Lung (tissue), 11 donors: ENCODE measurements at regions not wholly inside any gene's neighbourhood (a gene's known extent, or its start where the extent isn't known, plus 50 kb on each side); places are given as distances from the start of the nearest gene placed in this dataset.

Source experiments
- ATAC-seq: fragments of 200-7000 bp; cut with Tn5 transposase; one replicate; pipeline ENCODE4 v1.9.1; 2020; ENCODE audit warnings: moderate number of reproducible peaks; ENCODE audit not compliant: insufficient read depth, low FRiP score
- DNase-seq, 3 donors: peaks; one replicate each; pipeline ENCODE4 v3.0.0-alpha.2; 2013 to 2017
- H3K27ac ChIP-seq, 2 donors: one replicate each; pipeline ENCODE4 v1.5.1; 2013; ENCODE audit warnings: mild to moderate bottlenecking in 2 of 2, moderate library complexity in 2 of 2, control low read depth in 1 of 2, inconsistent platforms in 1 of 2, low read depth in 1 of 2, low read length in 1 of 2
- H3K27me3 ChIP-seq, 3 donors: one replicate each; pipeline ENCODE4 v1.5.1; 2013; ENCODE audit warnings: low read length in 2 of 3; ENCODE audit not compliant: control insufficient read depth in 3 of 3, insufficient read depth in 3 of 3
- H3K36me3 ChIP-seq, 4 donors: one replicate each; pipeline ENCODE4 v1.5.1; 2013; ENCODE audit warnings: low read length in 4 of 4, mild to moderate bottlenecking in 1 of 4, moderate library complexity in 1 of 4; ENCODE audit not compliant: control insufficient read depth in 4 of 4, insufficient read depth in 4 of 4
- H3K4me1 ChIP-seq, 5 donors: one replicate each; pipeline ENCODE4 v1.5.1; 2013; ENCODE audit warnings: low read length in 5 of 5, mild to moderate bottlenecking in 2 of 5, moderate library complexity in 1 of 5; ENCODE audit not compliant: control insufficient read depth in 5 of 5, insufficient read depth in 5 of 5
- H3K4me3 ChIP-seq: one replicate; pipeline ENCODE4 v1.5.1; 2013; ENCODE audit warnings: mild to moderate bottlenecking, control low read depth, moderate library complexity
- H3K9ac ChIP-seq, 2 donors: one replicate each; pipeline ENCODE4 v1.5.1; 2013; ENCODE audit warnings: low read length in 2 of 2, control low read depth in 1 of 2; ENCODE audit not compliant: insufficient read depth in 1 of 2
- H3K9me3 ChIP-seq, 4 donors: one replicate each; pipeline ENCODE4 v1.5.1; 2013; ENCODE audit warnings: low read length in 3 of 4, mild to moderate bottlenecking in 1 of 4, moderate library complexity in 1 of 4; ENCODE audit not compliant: control insufficient read depth in 4 of 4, insufficient read depth in 3 of 4
- WGBS, 2 donors: extraction: QIAGEN DNeasy Blood & Tissue Kit; methylation state at CpG; one replicate each; pipeline ENCODE4 v1.1.7; 2013; 5-methylcytosine and 5-hydroxymethylcytosine counted together
- TF ChIP-seq, protein P1 (sequence below): IDR thresholded peaks from 2 replicates; pipeline ENCODE4 v1.5.1; 2012; ENCODE audit warnings: mild to moderate bottlenecking; ENCODE audit errors: control extremely low read depth, extremely low read depth
- donor health status: control.
- donor health status: control.
- donor health status: Bipolar disorder and iron deficiency.
- donor health status: healthy.
- donor health status: DM: yes; HTN: yes; CAD: no.

DNA sequence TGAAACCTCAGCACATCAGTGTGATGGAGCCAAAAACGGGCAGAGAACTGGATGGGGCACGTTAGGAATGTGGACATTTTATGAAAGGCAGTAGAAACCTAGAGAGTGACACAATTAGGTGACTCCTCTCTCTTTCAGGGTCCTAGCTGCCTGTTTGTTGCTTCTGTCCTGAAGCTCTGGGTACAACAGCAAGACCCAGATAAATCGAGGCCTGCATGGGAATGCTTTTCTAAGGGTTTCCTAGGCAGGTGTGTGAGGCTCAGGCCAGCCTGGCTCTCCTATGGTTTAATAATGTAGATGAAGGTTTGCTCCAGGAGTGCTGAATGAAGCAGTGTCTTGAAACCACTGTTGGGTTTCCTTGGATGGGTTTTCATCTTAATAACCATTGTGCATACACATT lies 517.1 kb upstream of the RAB6C start:
- DNase-seq = no peak
- TF ChIP-seq, protein P1, sequence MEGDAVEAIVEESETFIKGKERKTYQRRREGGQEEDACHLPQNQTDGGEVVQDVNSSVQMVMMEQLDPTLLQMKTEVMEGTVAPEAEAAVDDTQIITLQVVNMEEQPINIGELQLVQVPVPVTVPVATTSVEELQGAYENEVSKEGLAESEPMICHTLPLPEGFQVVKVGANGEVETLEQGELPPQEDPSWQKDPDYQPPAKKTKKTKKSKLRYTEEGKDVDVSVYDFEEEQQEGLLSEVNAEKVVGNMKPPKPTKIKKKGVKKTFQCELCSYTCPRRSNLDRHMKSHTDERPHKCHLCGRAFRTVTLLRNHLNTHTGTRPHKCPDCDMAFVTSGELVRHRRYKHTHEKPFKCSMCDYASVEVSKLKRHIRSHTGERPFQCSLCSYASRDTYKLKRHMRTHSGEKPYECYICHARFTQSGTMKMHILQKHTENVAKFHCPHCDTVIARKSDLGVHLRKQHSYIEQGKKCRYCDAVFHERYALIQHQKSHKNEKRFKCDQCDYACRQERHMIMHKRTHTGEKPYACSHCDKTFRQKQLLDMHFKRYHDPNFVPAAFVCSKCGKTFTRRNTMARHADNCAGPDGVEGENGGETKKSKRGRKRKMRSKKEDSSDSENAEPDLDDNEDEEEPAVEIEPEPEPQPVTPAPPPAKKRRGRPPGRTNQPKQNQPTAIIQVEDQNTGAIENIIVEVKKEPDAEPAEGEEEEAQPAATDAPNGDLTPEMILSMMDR = no peak
- Histone ChIP-seq H3K4me3 (no peak overlapping the region), H3K27me3 (no peaks in the 10 kb centered on the region), H3K27ac (no peak overlapping the region), H3K4me1 (no peaks in the 10 kb centered on the region), H3K36me3 (no peaks in the 10 kb centered on the region), H3K9ac (no peak overlapping the region), H3K9me3 (peaks cover 0 to 6% (median 0%) of the 10 kb centered on the region in 4 donors)
- ATAC-seq = no peak
- WGBS, 2 donors = 55 to 57% methylated on average over 3 of the region's 3 CpGs

DNA sequence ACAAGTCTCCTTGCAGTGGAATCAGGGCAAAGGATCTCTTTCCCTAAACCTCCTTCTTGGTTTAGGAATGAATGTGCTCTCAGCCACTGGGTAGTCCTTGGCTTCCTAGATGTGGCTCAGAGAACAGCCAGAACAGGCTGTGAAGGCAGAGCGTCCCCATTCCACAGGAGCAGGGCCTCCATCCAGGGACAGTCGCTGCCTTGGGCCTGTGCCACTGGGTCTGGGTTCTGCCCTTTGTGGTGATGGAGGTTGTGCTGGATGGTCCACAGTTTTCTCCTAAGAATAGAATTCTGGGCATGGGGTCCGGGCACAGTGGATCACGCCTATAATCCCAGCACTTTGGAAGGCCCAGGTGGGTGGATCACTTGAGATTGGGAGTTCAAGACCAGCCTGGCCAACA lies 516.5 kb upstream of the RAB6C start:
- H3K9me3 ChIP-seq = peaks cover 0 to 6% (median 0%) of the 10 kb centered on the region in 4 donors

DNA sequence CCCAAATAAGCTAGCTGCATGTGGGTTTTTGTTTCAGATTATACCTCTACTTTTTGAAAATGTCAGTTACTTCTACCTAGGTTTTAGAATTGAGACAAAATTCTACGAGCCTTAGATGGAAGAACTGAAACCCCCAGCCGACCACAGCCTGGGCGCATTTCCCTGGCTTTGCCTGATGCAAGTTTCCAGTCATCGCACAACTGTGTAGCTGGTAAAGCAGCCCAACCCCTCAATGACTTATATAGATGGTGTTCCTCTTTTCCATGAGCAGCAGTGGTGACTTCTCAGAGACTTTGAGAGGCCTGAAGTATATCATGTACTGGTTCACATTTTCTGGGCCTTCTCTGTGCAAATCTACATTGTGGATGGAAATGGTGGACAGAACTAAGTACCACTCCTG lies 515.4 kb upstream of the RAB6C start:
- WGBS, 2 donors = 85 to 90% methylated on average over 4 of the region's 4 CpGs

More for the DNA sequence above, 516.5 kb upstream of the RAB6C start:
- DNase-seq = no peak
- Histone ChIP-seq H3K4me3 (no peak overlapping the region), H3K27ac (no peak overlapping the region), H3K4me1 (no peaks in the 10 kb centered on the region), H3K9ac (no peak overlapping the region), H3K27me3 (no peaks in the 10 kb centered on the region), H3K36me3 (no peaks in the 10 kb centered on the region)
- ATAC-seq = no peak
- TF ChIP-seq, protein P1 = no peak
- 90 to 94% methylated on average over 4 of the region's 4 CpGs for WGBS, 2 donors

More for the DNA sequence above, 515.4 kb upstream of the RAB6C start:
- Histone ChIP-seq H3K9ac (no peak overlapping the region), H3K27me3 (no peaks in the 10 kb centered on the region), H3K4me3 (no peak overlapping the region), H3K4me1 (no peaks in the 10 kb centered on the region), H3K27ac (no peak overlapping the region), H3K36me3 (no peaks in the 10 kb centered on the region), H3K9me3 (peaks cover 0 to 6% (median 0%) of the 10 kb centered on the region in 4 donors)
- TF ChIP-seq, protein P1 = no peak
- no peak for ATAC-seq
- no peak for DNase-seq
